ENCODE measurements at regions not wholly inside any gene's neighbourhood (a gene's known extent, or its start where the extent isn't known, plus 50 kb on each side); places are given as distances from the start of the nearest gene placed in this dataset.

DNA sequence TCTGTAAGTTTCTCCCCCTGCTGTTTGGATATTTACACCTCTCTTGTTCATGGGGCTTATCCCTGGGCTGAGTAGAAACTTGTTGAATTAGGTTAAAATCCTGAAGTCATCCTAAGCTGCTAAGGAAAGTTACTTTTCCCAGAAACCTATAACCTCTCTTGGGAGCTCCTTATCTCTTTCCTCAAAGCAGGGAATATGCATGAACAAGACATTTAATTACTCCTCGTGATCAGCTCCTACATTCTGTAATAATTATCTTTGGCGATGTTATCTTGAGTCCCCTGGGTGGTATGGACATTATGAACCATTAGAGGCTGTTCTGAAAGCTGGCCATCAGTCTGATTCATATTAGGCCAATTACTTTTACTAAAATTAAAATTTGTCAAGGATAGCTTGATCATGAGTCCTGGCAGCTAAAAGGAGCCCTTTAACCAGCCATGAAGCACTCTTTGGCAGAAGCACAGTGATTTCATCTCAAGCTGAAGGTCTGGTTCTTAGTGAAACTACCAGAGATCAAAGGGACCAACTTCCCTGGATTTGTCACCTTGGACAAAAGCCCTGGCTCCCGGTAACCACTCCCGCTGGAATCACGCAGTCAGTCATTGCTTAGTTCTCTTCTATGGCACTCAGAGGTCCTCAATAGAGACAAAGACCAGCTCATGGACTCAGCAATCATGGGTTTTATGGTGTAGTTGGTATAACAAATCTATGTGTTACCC, 811.8 kb downstream of the UQCRFS1 start:
- H3K27me3 ChIP-seq = peaks cover 0 to 33% of the 10 kb centered on the region in 2 donors
- DNase-seq (no peak), ATAC-seq (no peak)
- H3K4me1 ChIP-seq = peaks cover 0 to 6% of the 10 kb centered on the region in 2 donors
- peaks cover 0 to 2% of the 10 kb centered on the region in 2 donors for H3K9me3 ChIP-seq
- no peak for TF ChIP-seq CTCF (IDR thresholded peaks at IDR 0.05)
- intact Hi-C loops (cut with DNase I) = no loop called here
- no peaks in the 10 kb centered on the region for H3K36me3 ChIP-seq
- no peak overlapping the region for H3K4me3 ChIP-seq
- H3K27ac ChIP-seq = no peak overlapping the region

DNA sequence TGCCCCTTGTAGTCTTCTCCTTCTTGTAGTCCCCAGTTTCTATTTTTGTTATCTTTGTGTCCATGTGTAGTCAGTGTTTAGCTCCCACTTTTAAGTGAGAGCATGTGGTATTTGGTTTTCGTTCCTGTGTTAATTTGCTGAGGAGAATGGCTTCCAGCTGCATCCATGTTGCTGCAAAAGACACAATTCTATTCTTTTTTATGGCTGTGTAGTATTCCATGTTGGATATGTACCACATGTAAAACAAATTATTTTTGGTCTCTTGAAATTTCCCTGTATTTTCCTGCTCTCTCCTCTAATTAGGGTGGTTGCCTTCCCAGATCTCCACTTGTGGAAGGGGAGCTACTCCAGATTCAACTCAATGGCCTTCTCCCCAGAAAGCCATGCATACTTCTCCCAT, 813.8 kb downstream of the UQCRFS1 start:
- H3K36me3 ChIP-seq = no peaks in the 10 kb centered on the region
- peaks cover 0 to 2% of the 10 kb centered on the region in 2 donors for H3K9me3 ChIP-seq
- H3K4me3 ChIP-seq = no peak overlapping the region
- no peak for ATAC-seq
- H3K27me3 ChIP-seq = peaks cover 0 to 18% of the 10 kb centered on the region in 2 donors
- H3K27ac ChIP-seq = no peak overlapping the region
- no peaks in the 10 kb centered on the region for H3K4me1 ChIP-seq
- intact Hi-C loops (cut with DNase I) = no loop called here
- no peak for TF ChIP-seq CTCF (IDR thresholded peaks at IDR 0.05)
- no peak for DNase-seq

DNA sequence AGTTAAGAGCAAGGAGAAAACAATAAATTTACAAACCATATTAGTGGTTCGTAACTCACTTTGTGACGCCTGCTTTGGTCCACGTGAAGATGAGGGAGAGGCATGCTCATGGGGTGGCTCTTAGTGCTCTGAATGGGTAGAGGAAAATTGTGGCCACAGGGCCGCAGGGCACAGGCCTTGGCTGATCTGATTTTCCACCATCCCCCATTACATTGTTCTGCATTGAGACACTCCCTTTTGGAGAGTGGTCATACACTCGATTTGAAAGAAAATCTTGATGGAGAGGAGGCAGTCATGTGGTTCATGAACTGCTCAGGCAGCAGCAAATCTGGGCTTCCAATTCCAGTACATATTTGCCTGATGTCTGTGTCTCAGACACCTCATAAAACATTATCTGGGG, 815.2 kb downstream of the UQCRFS1 start:
- H3K27me3 ChIP-seq = peaks cover 0 to 8% of the 10 kb centered on the region in 2 donors
- ATAC-seq (no peak), DNase-seq (no peak)
- H3K4me1 ChIP-seq = no peaks in the 10 kb centered on the region
- H3K9me3 ChIP-seq = peaks cover 0 to 2% of the 10 kb centered on the region in 2 donors
- no peak overlapping the region for H3K4me3 ChIP-seq
- intact Hi-C loops (cut with DNase I) = no loop called here
- no peak overlapping the region for H3K27ac ChIP-seq
- no peak for TF ChIP-seq CTCF (IDR thresholded peaks at IDR 0.05)
- no peaks in the 10 kb centered on the region for H3K36me3 ChIP-seq

GRCh38 chr19:28397306-28397705, 815.6 kb downstream of the UQCRFS1 start:
- Histone ChIP-seq H3K4me1 (no peaks in the 10 kb centered on the region), H3K4me3 (no peak overlapping the region), H3K27ac (no peak overlapping the region), H3K36me3 (no peaks in the 10 kb centered on the region), H3K27me3 (peaks cover 0 to 8% of the 10 kb centered on the region in 2 donors), H3K9me3 (peaks cover 0 to 2% of the 10 kb centered on the region in 2 donors)
- DNase-seq (no peak), ATAC-seq (no peak)
- TF ChIP-seq CTCF (IDR thresholded peaks at IDR 0.05) = no peak
- intact Hi-C loops (cut with DNase I) = no loop called here

GRCh38 chr19:28396287-28396831, 816.6 kb downstream of the UQCRFS1 start:
- no peak for DNase-seq
- Histone ChIP-seq H3K36me3 (no peaks in the 10 kb centered on the region), H3K27me3 (peaks cover 0 to 8% of the 10 kb centered on the region in 2 donors), H3K4me1 (no peaks in the 10 kb centered on the region), H3K4me3 (no peak overlapping the region), H3K9me3 (peaks cover 0 to 2% of the 10 kb centered on the region in 2 donors), H3K27ac (no peak overlapping the region)
- TF ChIP-seq CTCF (IDR thresholded peaks at IDR 0.05) = no peak
- intact Hi-C loops (cut with DNase I) = no loop called here
- ATAC-seq = no peak

Data from left lung (tissue), 4 donors.